Lung (tissue), 11 donors: ENCODE measurements at regions not wholly inside any gene's neighbourhood (a gene's known extent, or its start where the extent isn't known, plus 50 kb on each side); places are given as distances from the start of the nearest gene placed in this dataset.

Source experiments
- ATAC-seq: fragments of 200-7000 bp; cut with Tn5 transposase; one replicate; pipeline ENCODE4 v1.9.1; 2020; ENCODE audit warnings: moderate number of reproducible peaks; ENCODE audit not compliant: insufficient read depth, low FRiP score
- DNase-seq, 3 donors: peaks; one replicate each; pipeline ENCODE4 v3.0.0-alpha.2; 2013 to 2017
- H3K27ac ChIP-seq, 2 donors: one replicate each; pipeline ENCODE4 v1.5.1; 2013; ENCODE audit warnings: mild to moderate bottlenecking in 2 of 2, moderate library complexity in 2 of 2, control low read depth in 1 of 2, inconsistent platforms in 1 of 2, low read depth in 1 of 2, low read length in 1 of 2
- H3K27me3 ChIP-seq, 3 donors: one replicate each; pipeline ENCODE4 v1.5.1; 2013; ENCODE audit warnings: low read length in 2 of 3; ENCODE audit not compliant: control insufficient read depth in 3 of 3, insufficient read depth in 3 of 3
- H3K36me3 ChIP-seq, 4 donors: one replicate each; pipeline ENCODE4 v1.5.1; 2013; ENCODE audit warnings: low read length in 4 of 4, mild to moderate bottlenecking in 1 of 4, moderate library complexity in 1 of 4; ENCODE audit not compliant: control insufficient read depth in 4 of 4, insufficient read depth in 4 of 4
- H3K4me1 ChIP-seq, 5 donors: one replicate each; pipeline ENCODE4 v1.5.1; 2013; ENCODE audit warnings: low read length in 5 of 5, mild to moderate bottlenecking in 2 of 5, moderate library complexity in 1 of 5; ENCODE audit not compliant: control insufficient read depth in 5 of 5, insufficient read depth in 5 of 5
- H3K4me3 ChIP-seq: one replicate; pipeline ENCODE4 v1.5.1; 2013; ENCODE audit warnings: mild to moderate bottlenecking, control low read depth, moderate library complexity
- H3K9ac ChIP-seq, 2 donors: one replicate each; pipeline ENCODE4 v1.5.1; 2013; ENCODE audit warnings: low read length in 2 of 2, control low read depth in 1 of 2; ENCODE audit not compliant: insufficient read depth in 1 of 2
- H3K9me3 ChIP-seq, 4 donors: one replicate each; pipeline ENCODE4 v1.5.1; 2013; ENCODE audit warnings: low read length in 3 of 4, mild to moderate bottlenecking in 1 of 4, moderate library complexity in 1 of 4; ENCODE audit not compliant: control insufficient read depth in 4 of 4, insufficient read depth in 3 of 4
- CTCF ChIP-seq: IDR thresholded peaks from 2 replicates; pipeline ENCODE4 v1.5.1; 2012; ENCODE audit warnings: mild to moderate bottlenecking; ENCODE audit errors: control extremely low read depth, extremely low read depth
- WGBS, 2 donors: extraction: QIAGEN DNeasy Blood & Tissue Kit; methylation state at CpG; one replicate each; pipeline ENCODE4 v1.1.7; 2013; 5-methylcytosine and 5-hydroxymethylcytosine counted together
- donor health status: control.
- donor health status: control.
- donor health status: Bipolar disorder and iron deficiency.
- donor health status: healthy.
- donor health status: DM: yes; HTN: yes; CAD: no.

- H3K27me3 ChIP-seq = peaks cover 0 to 6% (median 0%) of the 10 kb centered on the region in 3 donors
- no peak overlapping the region for H3K27ac ChIP-seq
- no peaks in the 10 kb centered on the region for H3K9me3 ChIP-seq
- DNase-seq (no peak), ATAC-seq (peak; percentile 76)
- no peak overlapping the region for H3K9ac ChIP-seq
- WGBS, 2 donors = 47 to 52% methylated on average over 5 of the region's 5 CpGs
- no peaks in the 10 kb centered on the region for H3K36me3 ChIP-seq
- TF ChIP-seq CTCF = no peak
- H3K4me3 ChIP-seq = no peak overlapping the region
- H3K4me1 ChIP-seq = no peaks in the 10 kb centered on the region
Observed at GRCh38 chr11:119509969-119510401, 87.0 kb upstream of the THY1 start.

- Histone ChIP-seq H3K27ac (no peak overlapping the region), H3K36me3 (no peaks in the 10 kb centered on the region), H3K4me3 (no peak overlapping the region), H3K9ac (no peak overlapping the region), H3K4me1 (no peaks in the 10 kb centered on the region), H3K27me3 (peaks cover 0 to 6% (median 0%) of the 10 kb centered on the region in 3 donors), H3K9me3 (no peaks in the 10 kb centered on the region)
- 71 to 72% methylated on average over 4 of the region's 4 CpGs for WGBS, 2 donors
- ATAC-seq (no peak), DNase-seq (no peak)
- TF ChIP-seq CTCF = no peak
Observed at GRCh38 chr11:119509282-119509841, 86.4 kb upstream of the THY1 start.

GRCh38 chr11:119506436-119506835 lies 83.5 kb upstream of the THY1 start:
- no peak for ATAC-seq
- peak in 1 of 3 donors; percentile 17 for DNase-seq
- WGBS, 2 donors = 45 to 53% methylated on average over 3 of the region's 3 CpGs
- no peaks in the 10 kb centered on the region for H3K4me1 ChIP-seq
- H3K27ac ChIP-seq = no peak overlapping the region
- H3K9ac ChIP-seq = no peak overlapping the region
- TF ChIP-seq CTCF = no peak
- no peaks in the 10 kb centered on the region for H3K36me3 ChIP-seq
- H3K9me3 ChIP-seq = peaks cover 0 to 4% (median 0%) of the 10 kb centered on the region in 4 donors
- no peak overlapping the region for H3K4me3 ChIP-seq
- H3K27me3 ChIP-seq = peaks cover 0 to 8% (median 0%) of the 10 kb centered on the region in 3 donors

DNA sequence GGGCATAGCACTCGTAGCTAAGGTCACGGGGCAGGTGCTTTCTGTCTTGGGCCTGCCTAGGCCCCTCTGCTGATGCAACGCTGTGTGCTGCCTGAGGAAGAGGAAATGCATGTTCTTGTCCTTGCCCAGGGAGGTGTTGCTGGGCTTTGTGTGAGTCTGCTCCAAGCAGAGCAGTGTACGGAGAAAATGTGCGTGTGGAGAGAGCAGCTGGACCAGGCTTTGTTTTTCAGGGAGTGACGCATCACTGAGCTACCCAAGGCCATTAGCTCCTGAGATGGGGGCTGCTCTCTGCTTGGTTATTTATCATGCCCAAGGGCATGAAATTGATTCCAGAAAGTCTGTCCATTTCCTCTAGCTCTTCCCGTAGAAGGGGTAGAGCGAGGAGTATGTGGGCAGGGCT lies 82.9 kb upstream of the THY1 start:
- H3K9ac ChIP-seq = no peak overlapping the region
- H3K4me1 ChIP-seq = no peaks in the 10 kb centered on the region
- no peaks in the 10 kb centered on the region for H3K36me3 ChIP-seq
- peaks cover 0 to 12% (median 0%) of the 10 kb centered on the region in 3 donors for H3K27me3 ChIP-seq
- H3K27ac ChIP-seq = no peak overlapping the region
- WGBS, 2 donors = 86 to 87% methylated on average over 8 of the region's 8 CpGs
- H3K9me3 ChIP-seq = peaks cover 0 to 4% (median 0%) of the 10 kb centered on the region in 4 donors
- DNase-seq (no peak), ATAC-seq (no peak)
- no peak overlapping the region for H3K4me3 ChIP-seq
- no peak for TF ChIP-seq CTCF
